ENCODE measurements at regions not wholly inside any gene's neighbourhood (a gene's known extent, or its start where the extent isn't known, plus 50 kb on each side); places are given as distances from the start of the nearest gene placed in this dataset.

- TF ChIP-seq, protein P1, sequence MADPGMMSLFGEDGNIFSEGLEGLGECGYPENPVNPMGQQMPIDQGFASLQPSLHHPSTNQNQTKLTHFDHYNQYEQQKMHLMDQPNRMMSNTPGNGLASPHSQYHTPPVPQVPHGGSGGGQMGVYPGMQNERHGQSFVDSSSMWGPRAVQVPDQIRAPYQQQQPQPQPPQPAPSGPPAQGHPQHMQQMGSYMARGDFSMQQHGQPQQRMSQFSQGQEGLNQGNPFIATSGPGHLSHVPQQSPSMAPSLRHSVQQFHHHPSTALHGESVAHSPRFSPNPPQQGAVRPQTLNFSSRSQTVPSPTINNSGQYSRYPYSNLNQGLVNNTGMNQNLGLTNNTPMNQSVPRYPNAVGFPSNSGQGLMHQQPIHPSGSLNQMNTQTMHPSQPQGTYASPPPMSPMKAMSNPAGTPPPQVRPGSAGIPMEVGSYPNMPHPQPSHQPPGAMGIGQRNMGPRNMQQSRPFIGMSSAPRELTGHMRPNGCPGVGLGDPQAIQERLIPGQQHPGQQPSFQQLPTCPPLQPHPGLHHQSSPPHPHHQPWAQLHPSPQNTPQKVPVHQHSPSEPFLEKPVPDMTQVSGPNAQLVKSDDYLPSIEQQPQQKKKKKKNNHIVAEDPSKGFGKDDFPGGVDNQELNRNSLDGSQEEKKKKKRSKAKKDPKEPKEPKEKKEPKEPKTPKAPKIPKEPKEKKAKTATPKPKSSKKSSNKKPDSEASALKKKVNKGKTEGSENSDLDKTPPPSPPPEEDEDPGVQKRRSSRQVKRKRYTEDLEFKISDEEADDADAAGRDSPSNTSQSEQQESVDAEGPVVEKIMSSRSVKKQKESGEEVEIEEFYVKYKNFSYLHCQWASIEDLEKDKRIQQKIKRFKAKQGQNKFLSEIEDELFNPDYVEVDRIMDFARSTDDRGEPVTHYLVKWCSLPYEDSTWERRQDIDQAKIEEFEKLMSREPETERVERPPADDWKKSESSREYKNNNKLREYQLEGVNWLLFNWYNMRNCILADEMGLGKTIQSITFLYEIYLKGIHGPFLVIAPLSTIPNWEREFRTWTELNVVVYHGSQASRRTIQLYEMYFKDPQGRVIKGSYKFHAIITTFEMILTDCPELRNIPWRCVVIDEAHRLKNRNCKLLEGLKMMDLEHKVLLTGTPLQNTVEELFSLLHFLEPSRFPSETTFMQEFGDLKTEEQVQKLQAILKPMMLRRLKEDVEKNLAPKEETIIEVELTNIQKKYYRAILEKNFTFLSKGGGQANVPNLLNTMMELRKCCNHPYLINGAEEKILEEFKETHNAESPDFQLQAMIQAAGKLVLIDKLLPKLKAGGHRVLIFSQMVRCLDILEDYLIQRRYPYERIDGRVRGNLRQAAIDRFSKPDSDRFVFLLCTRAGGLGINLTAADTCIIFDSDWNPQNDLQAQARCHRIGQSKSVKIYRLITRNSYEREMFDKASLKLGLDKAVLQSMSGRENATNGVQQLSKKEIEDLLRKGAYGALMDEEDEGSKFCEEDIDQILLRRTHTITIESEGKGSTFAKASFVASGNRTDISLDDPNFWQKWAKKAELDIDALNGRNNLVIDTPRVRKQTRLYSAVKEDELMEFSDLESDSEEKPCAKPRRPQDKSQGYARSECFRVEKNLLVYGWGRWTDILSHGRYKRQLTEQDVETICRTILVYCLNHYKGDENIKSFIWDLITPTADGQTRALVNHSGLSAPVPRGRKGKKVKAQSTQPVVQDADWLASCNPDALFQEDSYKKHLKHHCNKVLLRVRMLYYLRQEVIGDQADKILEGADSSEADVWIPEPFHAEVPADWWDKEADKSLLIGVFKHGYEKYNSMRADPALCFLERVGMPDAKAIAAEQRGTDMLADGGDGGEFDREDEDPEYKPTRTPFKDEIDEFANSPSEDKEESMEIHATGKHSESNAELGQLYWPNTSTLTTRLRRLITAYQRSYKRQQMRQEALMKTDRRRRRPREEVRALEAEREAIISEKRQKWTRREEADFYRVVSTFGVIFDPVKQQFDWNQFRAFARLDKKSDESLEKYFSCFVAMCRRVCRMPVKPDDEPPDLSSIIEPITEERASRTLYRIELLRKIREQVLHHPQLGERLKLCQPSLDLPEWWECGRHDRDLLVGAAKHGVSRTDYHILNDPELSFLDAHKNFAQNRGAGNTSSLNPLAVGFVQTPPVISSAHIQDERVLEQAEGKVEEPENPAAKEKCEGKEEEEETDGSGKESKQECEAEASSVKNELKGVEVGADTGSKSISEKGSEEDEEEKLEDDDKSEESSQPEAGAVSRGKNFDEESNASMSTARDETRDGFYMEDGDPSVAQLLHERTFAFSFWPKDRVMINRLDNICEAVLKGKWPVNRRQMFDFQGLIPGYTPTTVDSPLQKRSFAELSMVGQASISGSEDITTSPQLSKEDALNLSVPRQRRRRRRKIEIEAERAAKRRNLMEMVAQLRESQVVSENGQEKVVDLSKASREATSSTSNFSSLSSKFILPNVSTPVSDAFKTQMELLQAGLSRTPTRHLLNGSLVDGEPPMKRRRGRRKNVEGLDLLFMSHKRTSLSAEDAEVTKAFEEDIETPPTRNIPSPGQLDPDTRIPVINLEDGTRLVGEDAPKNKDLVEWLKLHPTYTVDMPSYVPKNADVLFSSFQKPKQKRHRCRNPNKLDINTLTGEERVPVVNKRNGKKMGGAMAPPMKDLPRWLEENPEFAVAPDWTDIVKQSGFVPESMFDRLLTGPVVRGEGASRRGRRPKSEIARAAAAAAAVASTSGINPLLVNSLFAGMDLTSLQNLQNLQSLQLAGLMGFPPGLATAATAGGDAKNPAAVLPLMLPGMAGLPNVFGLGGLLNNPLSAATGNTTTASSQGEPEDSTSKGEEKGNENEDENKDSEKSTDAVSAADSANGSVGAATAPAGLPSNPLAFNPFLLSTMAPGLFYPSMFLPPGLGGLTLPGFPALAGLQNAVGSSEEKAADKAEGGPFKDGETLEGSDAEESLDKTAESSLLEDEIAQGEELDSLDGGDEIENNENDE (IDR thresholded peaks at IDR 0.05; ENCODE audit: insufficient replicate concordance, low read length): no peak
- TF ChIP-seq ASH2L (IDR thresholded peaks at IDR 0.05; ENCODE audit: low read length) (no peak), GABPA (IDR thresholded peaks at IDR 0.05; ENCODE audit: borderline replicate concordance, insufficient read depth, low read length) (no peak), CBX8 (IDR thresholded peaks at IDR 0.05; ENCODE audit: borderline replicate concordance, low read depth, low read length) (no peak), PHF8 (conservative IDR thresholded peaks at IDR 0.05; ENCODE audit: low read depth, low read length) (no peak), SUZ12 (IDR thresholded peaks at IDR 0.05; ENCODE audit: low read length) (no peak), RXRA (IDR thresholded peaks at IDR 0.05; ENCODE audit: insufficient read depth, low read depth, low read length) (no peak), HDAC2 (IDR thresholded peaks at IDR 0.05; ENCODE audit: borderline replicate concordance in 1 of 2, low read depth in 2 of 2, low read length in 2 of 2) (no peak), SIX5 (IDR thresholded peaks at IDR 0.05; ENCODE audit: low read depth, low read length) (no peak), POLR2A (IDR thresholded peaks at IDR 0.05; ENCODE audit: control extremely low read depth in 1 of 2, low read depth in 2 of 2, low read length in 2 of 2) (no peak), SP1 (IDR thresholded peaks at IDR 0.05; ENCODE audit: low read depth, low read length) (no peak), POU5F1 (IDR thresholded peaks at IDR 0.05; ENCODE audit: low read depth, low read length) (no peak)
These were observed 49.9 kb upstream of the LMO1 start (continued) for GRCh38 chr11:8313504-8314090.

Measured in H1 (cell line).